OCI-LY3 (cell line): ENCODE measurements at regions not wholly inside any gene's neighbourhood (a gene's known extent, or its start where the extent isn't known, plus 50 kb on each side); places are given as distances from the start of the nearest gene placed in this dataset.

ENCODE experiments used
- H2AFZ ChIP-seq: fragments of 200-600, 300-600 bp; shearing (Covaris generic); 2 replicates; pipeline ENCODE4 v1.6.0; 2014; ENCODE audit warnings: antibody characterized with exemption, low read depth, low read length
- H3K27ac ChIP-seq: fragments of 200-600, 300-600 bp; sonication (generic); 2 replicates; pipeline ENCODE4 v1.5.1; 2014; ENCODE audit warnings: mild to moderate bottlenecking, low read length, moderate library complexity, mixed read lengths
- H3K27me3 ChIP-seq: fragments of 200-600, 300-600 bp; sonication (generic); 2 replicates; pipeline ENCODE4 v1.6.1; 2014; ENCODE audit warnings: low read depth, low read length, mixed read lengths
- H3K36me3 ChIP-seq: fragments of 200-600, 300-600 bp; sonication (generic); replicated peaks from 2 replicates; pipeline ENCODE3; 2014; ENCODE audit warnings: low read depth, low read length, mixed read lengths
- H3K4me1 ChIP-seq: fragments of 300-600, 200-600 bp; sonication (generic); 2 replicates; pipeline ENCODE4 v1.6.1; 2014; ENCODE audit warnings: low read length, mixed read lengths
- H3K4me2 ChIP-seq: fragments of 200-600, 300-600 bp; sonication (generic); 2 replicates; pipeline ENCODE4 v1.6.1; 2014; ENCODE audit warnings: low read length, mixed read lengths
- H3K4me3 ChIP-seq: fragments of 300-600, 200-600 bp; sonication (generic); 2 replicates; pipeline ENCODE4 v1.5.1; 2014; ENCODE audit warnings: antibody characterized with exemption, mild to moderate bottlenecking, low read length, moderate library complexity
- H3K79me2 ChIP-seq: fragments of 300-600, 200-600 bp; shearing (Covaris generic); 2 replicates; pipeline ENCODE4 v1.6.1; 2014; ENCODE audit warnings: mild to moderate bottlenecking, low read length, mixed read lengths
- H3K9ac ChIP-seq: fragments of 300-600, 200-600 bp; shearing (Covaris generic); 2 replicates; pipeline ENCODE4 v1.6.0; 2014; ENCODE audit warnings: mild to moderate bottlenecking, low read length, moderate library complexity
- H3K9me3 ChIP-seq: fragments of 200-600, 300-600 bp; shearing (Covaris generic); 2 replicates; pipeline ENCODE4 v1.6.1; 2014; ENCODE audit warnings: low read length, mixed read lengths; ENCODE audit not compliant: insufficient read depth
- H4K20me1 ChIP-seq: fragments of 200-600, 300-600 bp; sonication (generic); 2 replicates; pipeline ENCODE4 v1.6.1; 2016; ENCODE audit warnings: low read length, mixed read lengths; ENCODE audit not compliant: insufficient read depth
- CTCF ChIP-seq: fragments of 200-600, 300-600 bp; sonication (generic); IDR thresholded peaks from 2 replicates; pipeline ENCODE4 v1.5.1; 2014; ENCODE audit warnings: antibody characterized with exemption, low read length, low read depth
- EZH2phosphoT487 ChIP-seq: fragments of 200-600 bp; shearing (Covaris generic); IDR thresholded peaks from 2 replicates; pipeline ENCODE4 v1.6.1; 2018; ENCODE audit warnings: antibody characterized with exemption, mixed run types, low read depth

GRCh38 chr9:84500826-84501225, 160.3 kb upstream of the SLC28A3 start:
- TF ChIP-seq EZH2phosphoT487 (no peak), CTCF (no peak)
- no peaks in the 10 kb centered on the region for H3K79me2 ChIP-seq
- no peak overlapping the region for H2AFZ ChIP-seq
- H4K20me1 ChIP-seq = no peaks in the 10 kb centered on the region
- H3K9me3 ChIP-seq = no peaks in the 10 kb centered on the region
- H3K4me2 ChIP-seq = no peak overlapping the region
- no peak overlapping the region for H3K27ac ChIP-seq
- H3K4me1 ChIP-seq = peaks cover 6% of the 10 kb centered on the region; the same call in 1 of the 2 replicates
- no peaks in the 10 kb centered on the region for H3K27me3 ChIP-seq
- H3K36me3 ChIP-seq = no peaks in the 10 kb centered on the region
- no peak overlapping the region for H3K4me3 ChIP-seq
- H3K9ac ChIP-seq = no peak overlapping the region

- TF ChIP-seq CTCF = no peak
- TF ChIP-seq EZH2phosphoT487 = no peak
- no peak overlapping the region for H3K4me3 ChIP-seq
- no peak overlapping the region for H3K4me2 ChIP-seq
- H2AFZ ChIP-seq = no peak overlapping the region
- H3K79me2 ChIP-seq = no peaks in the 10 kb centered on the region
- H3K36me3 ChIP-seq = no peaks in the 10 kb centered on the region
- H3K27me3 ChIP-seq = no peaks in the 10 kb centered on the region
- H3K9me3 ChIP-seq = no peaks in the 10 kb centered on the region
- H4K20me1 ChIP-seq = no peaks in the 10 kb centered on the region
- H3K9ac ChIP-seq = no peak overlapping the region
- peaks cover 6% of the 10 kb centered on the region; the same call in 1 of the 2 replicates for H3K4me1 ChIP-seq
- H3K27ac ChIP-seq = no peak overlapping the region
Observed at GRCh38 chr9:84501587-84501986, 161.0 kb upstream of the SLC28A3 start.

GRCh38 chr9:84502066-84502465, 161.5 kb upstream of the SLC28A3 start:
- no peaks in the 10 kb centered on the region for H3K79me2 ChIP-seq

GRCh38 chr9:84504360-84504759, 163.8 kb upstream of the SLC28A3 start:
- no peak overlapping the region for H3K4me2 ChIP-seq
- TF ChIP-seq EZH2phosphoT487 (no peak), CTCF (no peak)
- H2AFZ ChIP-seq = no peak overlapping the region
- no peaks in the 10 kb centered on the region for H3K79me2 ChIP-seq
- H3K4me1 ChIP-seq = peaks cover 6% of the 10 kb centered on the region; the same call in 1 of the 2 replicates
- no peak overlapping the region for H3K27ac ChIP-seq
- no peak overlapping the region for H3K9ac ChIP-seq
- H3K4me3 ChIP-seq = no peak overlapping the region
- no peaks in the 10 kb centered on the region for H3K9me3 ChIP-seq
- no peaks in the 10 kb centered on the region for H4K20me1 ChIP-seq
- H3K27me3 ChIP-seq = no peaks in the 10 kb centered on the region
- H3K36me3 ChIP-seq = no peaks in the 10 kb centered on the region

More at GRCh38 chr9:84502066-84502465, 161.5 kb upstream of the SLC28A3 start:
- Histone ChIP-seq H4K20me1 (no peaks in the 10 kb centered on the region), H3K9me3 (no peaks in the 10 kb centered on the region), H3K4me1 (peaks cover 6% of the 10 kb centered on the region; the same call in 1 of the 2 replicates), H3K4me2 (no peak overlapping the region), H3K36me3 (no peaks in the 10 kb centered on the region), H3K9ac (no peak overlapping the region), H3K27ac (no peak overlapping the region), H3K4me3 (no peak overlapping the region), H3K27me3 (no peaks in the 10 kb centered on the region), H2AFZ (no peak overlapping the region)
- TF ChIP-seq EZH2phosphoT487 (no peak), CTCF (no peak)
